ENCODE measurements at regions not wholly inside any gene's neighbourhood (a gene's known extent, or its start where the extent isn't known, plus 50 kb on each side); places are given as distances from the start of the nearest gene placed in this dataset.

DNA sequence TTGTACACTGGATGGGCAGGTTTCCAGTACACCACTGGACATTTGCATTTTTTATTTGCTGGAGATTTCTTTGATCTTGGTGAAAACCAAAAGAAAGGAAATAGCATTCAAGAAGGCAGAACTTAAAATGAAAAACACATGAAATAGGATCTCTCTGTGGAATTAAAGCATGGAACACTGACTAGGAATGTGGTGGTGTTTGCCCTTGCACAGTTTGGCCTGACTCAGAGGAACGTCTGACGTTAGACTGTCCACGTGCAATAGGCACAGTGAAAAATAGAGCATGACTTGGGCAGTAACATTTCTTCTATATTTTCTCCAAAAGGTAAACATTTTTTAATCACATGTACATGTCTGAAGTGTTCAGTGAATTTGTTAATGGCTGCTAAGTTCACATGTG, 474.1 kb upstream of the PRICKLE1 start:
- no peak overlapping the region for H3K4me3 ChIP-seq (ENCODE audit: low read length)
- DNase-seq (ENCODE audit: low read depth, low spot score) = no peak

DNA sequence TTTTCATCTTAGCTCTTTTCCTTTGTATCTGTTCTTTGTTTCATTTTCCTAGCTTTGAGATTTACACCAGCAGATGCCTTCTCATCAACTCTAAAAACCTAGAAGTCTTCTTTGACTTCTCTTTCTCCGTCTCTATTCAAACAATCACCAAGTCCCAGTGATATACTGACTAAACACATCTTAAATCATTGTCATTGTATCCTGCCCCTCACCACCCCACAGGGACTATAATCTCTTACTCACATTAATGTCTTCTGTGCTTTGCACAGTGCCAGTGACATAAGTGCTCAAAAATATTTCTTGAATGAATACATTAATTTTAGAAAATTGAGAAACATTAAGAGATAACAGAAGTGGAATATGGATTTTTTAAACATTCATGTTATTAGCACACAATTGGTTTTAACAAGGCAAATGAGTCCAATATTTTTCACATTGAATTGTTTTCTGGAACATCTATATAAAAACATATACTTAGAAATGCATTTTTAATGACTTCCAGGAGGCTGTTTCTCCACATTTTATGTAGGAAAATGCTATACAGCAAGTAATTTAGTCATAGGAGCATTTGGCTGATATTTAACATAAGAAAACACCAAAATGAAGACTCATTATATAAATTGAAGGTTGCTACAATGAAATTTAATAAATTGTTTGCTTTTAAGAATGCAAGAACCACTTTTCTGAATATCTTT, 472.8 kb upstream of the PRICKLE1 start:
- no peak overlapping the region for H3K4me3 ChIP-seq (ENCODE audit: low read length)
- DNase-seq (ENCODE audit: low read depth, low spot score) = no peak

DNA sequence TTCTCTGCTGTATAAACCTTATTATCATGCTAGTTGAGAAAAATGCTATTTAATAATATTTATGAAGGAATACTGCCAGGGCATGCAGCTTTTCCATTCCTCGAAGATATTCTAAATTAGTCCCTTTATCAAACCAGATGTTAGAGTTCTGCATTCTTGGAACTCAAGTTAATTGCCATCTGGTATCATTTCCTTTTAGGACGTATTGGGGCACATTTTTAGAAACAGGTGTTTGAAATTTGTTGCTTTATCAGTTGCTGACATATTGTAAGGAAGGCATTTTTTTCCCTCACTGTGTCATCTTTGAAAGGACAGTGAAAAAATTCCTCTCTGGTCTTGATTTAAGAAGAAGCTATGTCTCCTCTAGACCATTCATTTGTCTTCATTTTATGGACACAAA, 471.2 kb upstream of the PRICKLE1 start:
- H3K4me3 ChIP-seq (ENCODE audit: low read length) = no peak overlapping the region
- no peak for DNase-seq (ENCODE audit: low read depth, low spot score)

DNA sequence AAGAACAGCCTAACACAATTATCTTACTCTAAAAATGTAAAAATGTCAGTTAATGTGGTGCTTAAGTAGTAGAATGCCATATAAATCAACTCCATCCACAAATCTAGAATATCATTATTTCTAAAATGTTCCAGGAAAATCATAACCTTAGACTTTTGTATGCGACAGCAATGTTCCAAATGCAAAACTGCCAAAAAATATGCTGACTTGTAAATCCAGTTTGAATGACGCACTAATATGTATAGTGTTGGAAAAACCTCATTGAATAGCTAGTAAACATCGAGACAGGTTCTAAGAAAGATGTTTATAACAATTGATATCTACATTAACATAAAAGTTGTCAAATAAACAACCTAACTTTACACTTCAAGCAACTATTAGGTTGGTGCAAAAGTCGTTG, 469.1 kb upstream of the PRICKLE1 start:
- no peak overlapping the region for H3K4me3 ChIP-seq (ENCODE audit: low read length)
- DNase-seq (ENCODE audit: low read depth, low spot score) = no peak

DNA sequence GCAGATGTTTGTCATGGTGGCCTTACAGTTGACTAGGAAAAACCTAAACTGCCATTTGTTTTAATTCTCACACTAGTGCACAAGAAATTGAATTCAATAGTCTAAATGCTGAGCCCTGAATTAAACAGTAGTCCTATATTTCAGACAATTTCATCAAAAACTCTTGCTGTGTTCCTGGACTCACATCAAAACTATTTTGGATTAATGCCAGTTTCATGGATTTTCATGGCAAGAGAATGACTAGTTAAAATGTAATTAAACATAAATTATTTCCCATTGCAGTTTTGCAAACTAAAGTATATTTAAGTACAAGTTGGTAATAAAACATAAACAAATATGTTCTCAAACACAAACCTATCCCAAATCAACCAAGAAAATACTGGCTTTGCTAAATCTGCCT, 468.0 kb upstream of the PRICKLE1 start:
- no peak for DNase-seq (ENCODE audit: low read depth, low spot score)
- no peak overlapping the region for H3K4me3 ChIP-seq (ENCODE audit: low read length)

DNA sequence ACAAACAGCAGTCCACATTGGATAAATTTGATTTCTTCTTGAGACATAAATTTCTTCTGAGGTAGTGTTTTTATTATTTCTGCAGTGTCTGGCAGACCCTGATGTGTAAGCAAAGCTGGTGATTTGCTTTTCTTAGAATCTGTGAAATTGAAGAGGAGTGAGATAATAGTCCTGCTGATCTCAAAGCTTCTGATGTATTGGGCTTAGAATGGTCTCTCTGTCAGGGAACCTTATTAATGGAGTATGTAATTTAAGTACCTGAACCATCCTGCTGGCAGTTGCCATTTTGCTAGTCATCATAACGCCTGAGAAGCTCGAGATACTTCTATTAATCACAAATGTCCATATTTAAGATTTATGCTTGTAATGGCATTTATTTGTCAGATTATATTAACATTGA, 464.5 kb upstream of the PRICKLE1 start:
- no peak overlapping the region for H3K4me3 ChIP-seq (ENCODE audit: low read length)
- DNase-seq (ENCODE audit: low read depth, low spot score) = no peak

DNA sequence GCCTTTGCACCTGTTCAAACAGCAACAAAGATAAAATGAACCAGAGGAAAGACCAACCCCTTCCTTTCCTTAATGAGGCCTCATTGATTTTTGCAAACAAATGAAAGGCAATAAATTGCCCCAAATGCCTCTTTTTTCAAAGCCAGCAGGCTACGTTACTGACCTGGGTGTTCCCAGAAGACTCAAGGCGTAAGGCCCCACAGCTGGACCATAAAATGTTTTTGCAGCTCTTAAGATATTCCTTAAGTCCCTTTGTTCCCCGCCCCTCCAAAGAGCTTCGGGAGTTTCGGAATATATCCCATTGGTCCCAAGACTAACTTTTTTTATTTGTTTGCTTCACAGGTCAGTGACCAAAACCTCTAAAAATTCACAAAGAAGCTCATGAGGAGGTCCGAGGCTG, 462.9 kb upstream of the PRICKLE1 start:
- no peak overlapping the region for H3K4me3 ChIP-seq (ENCODE audit: low read length)
- DNase-seq (ENCODE audit: low read depth, low spot score) = no peak

DNA sequence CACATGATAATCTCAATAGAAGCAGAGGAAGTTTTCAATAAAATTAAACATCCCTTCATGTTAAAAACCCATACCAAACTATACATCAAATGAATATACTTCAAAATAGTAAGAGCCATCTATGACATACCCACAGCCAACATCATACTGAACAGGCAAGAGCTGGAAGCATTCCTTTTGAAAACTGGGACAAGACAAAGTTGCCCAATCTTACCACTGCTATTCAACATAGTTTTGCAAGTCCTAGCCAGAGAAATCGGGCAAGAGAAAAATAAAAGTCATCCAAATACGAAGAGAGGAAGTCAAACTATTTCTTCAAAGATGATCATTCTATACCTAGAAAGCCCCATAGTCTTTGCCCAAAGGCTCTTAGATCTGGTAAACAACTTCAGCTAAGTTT, 454.7 kb upstream of the PRICKLE1 start:
- no peak overlapping the region for H3K4me3 ChIP-seq (ENCODE audit: low read length)

DNA sequence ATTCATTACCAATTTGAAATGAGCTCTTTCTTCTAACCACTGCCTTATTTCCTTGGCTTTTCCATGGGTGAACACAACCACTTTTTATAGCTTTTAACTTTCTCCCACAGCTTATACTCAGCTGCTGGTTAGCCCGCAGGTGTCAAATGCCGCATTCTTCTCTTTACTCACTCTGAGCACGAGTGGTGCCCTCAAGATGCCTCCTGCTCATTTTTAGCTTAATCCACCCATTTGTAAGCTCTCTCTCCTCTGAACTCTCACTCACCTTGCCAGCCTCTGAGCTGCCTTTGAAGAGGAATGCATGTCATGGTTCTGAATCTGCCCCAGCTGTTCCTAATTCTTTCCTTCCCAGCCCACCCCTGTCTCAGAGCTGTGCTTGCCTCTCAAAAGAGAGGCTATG, 449.4 kb upstream of the PRICKLE1 start:
- DNase-seq (ENCODE audit: low read depth, low spot score) = no peak
- no peak overlapping the region for H3K4me3 ChIP-seq (ENCODE audit: low read length)

More for the DNA sequence above, 454.7 kb upstream of the PRICKLE1 start:
- DNase-seq (ENCODE audit: low read depth, low spot score) = no peak

DNA sequence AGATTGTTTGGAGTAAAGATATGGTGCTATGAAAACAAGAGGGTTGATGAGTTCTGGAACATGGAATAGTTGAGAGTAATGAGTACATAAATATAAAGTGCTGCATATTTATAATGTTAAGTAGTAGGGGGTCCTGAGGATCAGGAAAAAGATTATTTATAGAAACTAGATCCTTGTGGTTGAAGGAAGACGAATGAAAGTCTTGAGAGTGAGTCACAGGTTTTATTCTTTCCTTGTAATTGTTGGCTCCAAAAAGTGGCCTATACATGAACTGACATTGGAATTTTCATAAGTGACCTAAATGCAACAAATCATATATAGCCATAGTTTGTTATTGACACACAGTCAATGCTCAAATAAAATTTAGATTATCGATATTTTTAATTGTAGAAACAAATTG, 440.4 kb upstream of the PRICKLE1 start:
- no peak overlapping the region for H3K4me3 ChIP-seq (ENCODE audit: low read length)

DNA sequence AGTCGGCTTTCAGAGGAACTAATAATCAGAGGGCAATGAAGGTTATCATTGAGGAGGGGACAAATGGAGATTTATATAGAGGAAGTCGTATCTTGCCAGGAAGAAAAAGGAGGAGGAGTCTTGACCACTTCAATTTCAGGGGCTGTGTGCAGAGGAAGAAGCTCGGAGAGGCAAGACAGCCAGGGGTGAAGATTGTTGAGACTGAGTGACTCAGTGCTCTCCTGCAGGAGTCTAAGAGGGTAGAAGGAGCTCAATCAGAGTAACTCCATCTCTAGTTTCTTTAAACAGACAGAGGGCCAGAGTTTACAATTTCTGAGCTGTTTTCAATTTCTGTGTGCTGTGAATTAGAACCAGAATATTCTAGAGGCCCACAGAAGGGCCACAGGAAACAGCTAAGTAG, 439.3 kb upstream of the PRICKLE1 start:
- DNase-seq (ENCODE audit: low read depth, low spot score) = no peak
- no peak overlapping the region for H3K4me3 ChIP-seq (ENCODE audit: low read length)

More for the DNA sequence above, 440.4 kb upstream of the PRICKLE1 start:
- DNase-seq (ENCODE audit: low read depth, low spot score) = no peak

DNA sequence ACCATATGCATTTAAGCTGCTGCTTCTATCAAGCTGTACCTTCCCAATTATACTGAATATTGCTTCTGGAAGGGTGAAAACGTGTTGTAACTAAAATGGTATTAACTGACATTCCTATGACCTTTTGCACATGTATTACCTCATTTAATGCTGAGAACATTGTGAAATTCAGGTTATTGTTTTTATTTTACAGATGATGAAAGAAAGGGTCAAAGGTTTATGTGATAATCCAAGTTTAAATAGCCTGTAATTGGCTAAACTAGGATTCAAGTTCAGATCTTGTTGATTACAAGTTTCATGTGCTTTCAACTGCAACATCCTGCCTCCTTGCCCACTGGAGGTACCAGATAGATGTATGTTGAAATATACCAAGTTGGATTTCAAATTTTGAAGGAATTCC, 433.3 kb upstream of the PRICKLE1 start:
- H3K4me3 ChIP-seq (ENCODE audit: low read length) = no peak overlapping the region

DNA sequence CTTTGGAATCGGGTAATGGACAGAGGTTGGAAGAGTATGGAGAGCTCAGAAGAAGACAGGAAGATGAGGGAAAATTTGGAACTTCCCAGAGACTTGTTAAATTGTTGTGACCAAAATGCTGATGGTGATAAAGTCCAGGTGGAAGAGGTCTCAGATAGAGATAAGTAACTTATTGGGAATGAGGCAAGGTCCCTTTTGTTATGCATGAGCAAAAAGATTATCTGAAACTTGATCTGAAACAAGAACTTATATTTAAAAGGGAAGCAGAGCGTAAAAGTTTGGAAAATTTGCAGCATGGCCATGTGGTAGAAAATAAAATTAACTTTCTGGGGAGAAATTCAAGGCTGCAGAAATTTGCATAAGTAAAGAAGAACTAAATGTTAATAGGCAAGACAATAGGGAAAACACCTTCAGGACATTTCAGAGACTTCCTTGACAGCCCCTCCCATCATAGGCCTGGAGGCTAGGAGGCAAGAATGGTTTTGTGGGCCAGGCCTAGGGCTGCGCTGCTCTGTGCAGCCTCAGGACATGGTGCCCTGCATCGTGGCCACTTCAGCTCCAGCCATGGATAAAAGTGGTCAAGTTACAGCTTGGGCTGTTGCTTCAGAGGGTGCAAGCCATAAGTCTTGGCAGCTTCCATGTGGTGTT, 425.7 kb upstream of the PRICKLE1 start:
- no peak overlapping the region for H3K4me3 ChIP-seq (ENCODE audit: low read length)
- no peak for DNase-seq (ENCODE audit: low read depth, low spot score)

More for the DNA sequence above, 433.3 kb upstream of the PRICKLE1 start:
- DNase-seq (ENCODE audit: low read depth, low spot score) = no peak

DNA sequence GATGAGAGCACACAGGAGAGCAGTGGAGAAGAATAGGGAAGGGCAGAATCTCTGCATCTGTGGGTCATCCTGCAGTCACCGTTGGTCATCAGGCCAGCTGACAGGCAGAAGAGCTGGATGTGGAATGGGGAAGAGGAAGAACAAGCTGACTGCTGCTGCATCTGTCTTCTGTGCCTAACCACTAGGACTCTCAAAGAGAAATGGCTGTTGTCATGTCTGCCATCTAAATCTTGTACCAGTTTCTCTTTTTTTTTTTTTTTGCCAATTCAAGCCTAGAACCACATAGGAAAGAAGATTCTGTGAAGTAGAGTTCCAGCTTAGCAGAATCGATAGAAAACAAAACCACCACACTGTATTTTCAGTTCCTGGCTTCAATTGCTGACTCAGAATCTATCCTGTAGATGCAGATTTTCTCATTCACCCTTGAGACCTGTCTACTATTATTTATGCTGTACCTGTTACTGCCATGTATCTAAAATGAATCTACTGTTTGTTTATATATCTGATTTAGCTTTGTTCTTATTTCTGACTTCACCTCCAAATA, 421.9 kb upstream of the PRICKLE1 start:
- DNase-seq (ENCODE audit: low read depth, low spot score) = no peak

DNA sequence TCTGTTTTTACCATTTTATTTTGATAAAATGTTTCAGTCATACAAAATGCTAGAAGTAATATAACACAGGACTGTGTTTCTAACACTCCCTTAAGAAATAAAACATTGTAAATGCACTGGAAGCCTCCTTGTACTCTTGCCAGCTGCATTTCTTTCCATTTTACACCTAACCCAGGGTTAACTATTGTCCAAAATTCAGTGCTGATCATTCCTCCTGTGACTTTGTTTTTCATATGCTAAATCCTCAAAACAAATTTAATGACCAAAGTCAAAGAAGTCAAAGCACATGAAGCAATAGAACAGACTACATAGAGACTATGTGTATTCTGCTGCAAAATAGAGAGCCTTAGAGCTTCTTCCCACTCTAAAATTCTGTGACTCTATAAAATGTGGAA, 420.3 kb upstream of the PRICKLE1 start:
- no peak overlapping the region for H3K4me3 ChIP-seq (ENCODE audit: low read length)

More for the DNA sequence above, 421.9 kb upstream of the PRICKLE1 start:
- H3K4me3 ChIP-seq (ENCODE audit: low read length) = no peak overlapping the region

DNA sequence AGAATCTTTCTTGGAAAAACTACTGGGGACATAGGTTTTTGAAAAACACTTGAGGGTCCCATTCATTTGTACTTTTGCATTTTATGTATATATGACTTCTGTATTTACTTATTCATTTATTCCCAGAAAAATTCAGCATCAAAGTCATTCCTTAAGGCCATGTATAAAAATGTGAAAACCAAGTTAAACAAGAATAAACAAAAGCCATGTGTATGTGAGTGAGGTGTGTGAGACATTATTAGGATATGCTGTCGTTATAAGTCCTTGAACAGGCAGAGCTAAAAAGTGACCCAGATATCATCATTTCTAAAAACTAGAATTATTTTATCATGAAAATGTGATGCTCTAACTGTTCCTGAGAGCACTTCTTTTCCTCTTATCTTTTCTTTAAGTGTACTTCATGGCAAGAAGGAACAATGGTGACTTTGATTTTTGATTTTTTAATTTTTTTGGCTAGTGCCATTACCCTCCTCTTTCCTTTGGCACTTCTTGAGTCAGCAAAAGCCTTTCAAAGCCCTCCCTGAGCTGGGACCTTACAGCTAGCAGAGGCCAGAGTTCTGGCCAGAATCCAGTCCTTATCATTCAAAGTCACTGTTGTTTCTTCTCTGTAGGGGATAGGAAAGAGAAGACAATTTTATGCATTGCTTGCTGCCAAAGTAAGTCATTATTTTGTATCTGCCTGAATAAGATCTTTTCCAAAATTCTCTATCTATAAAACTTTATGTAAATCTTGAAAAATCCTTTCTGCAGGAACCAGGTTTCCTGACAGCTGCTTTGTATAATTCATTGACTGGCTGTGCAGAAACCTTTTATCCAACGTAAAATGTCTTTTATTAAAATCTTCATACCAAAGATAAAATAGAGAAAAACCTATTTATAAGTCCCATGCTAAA, 419.7 kb upstream of the PRICKLE1 start:
- no peak overlapping the region for H3K4me3 ChIP-seq (ENCODE audit: low read length)
- DNase-seq (ENCODE audit: low read depth, low spot score) = no peak

More for the DNA sequence above, 420.3 kb upstream of the PRICKLE1 start:
- no peak for DNase-seq (ENCODE audit: low read depth, low spot score)

DNA sequence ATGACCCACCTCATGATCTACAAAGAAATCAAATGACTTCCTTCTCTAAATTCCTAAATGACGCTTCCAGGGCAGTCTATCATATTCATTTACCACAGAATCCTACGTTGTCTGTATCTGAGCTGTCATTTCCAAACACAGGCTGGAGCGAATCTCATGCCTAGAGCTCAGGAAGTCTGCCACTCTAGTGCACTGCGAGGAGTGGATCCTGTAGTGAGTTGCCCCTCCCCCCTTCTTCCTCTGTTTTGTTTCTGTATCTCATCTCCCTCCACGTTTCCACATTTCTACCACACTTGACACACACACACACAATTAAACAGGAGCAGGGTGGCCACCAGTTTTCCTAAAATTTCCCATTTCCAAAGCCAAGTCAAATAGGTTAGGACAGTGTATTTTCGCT, 415.4 kb upstream of the PRICKLE1 start:
- DNase-seq (ENCODE audit: low read depth, low spot score) = no peak
- no peak overlapping the region for H3K4me3 ChIP-seq (ENCODE audit: low read length)

DNA sequence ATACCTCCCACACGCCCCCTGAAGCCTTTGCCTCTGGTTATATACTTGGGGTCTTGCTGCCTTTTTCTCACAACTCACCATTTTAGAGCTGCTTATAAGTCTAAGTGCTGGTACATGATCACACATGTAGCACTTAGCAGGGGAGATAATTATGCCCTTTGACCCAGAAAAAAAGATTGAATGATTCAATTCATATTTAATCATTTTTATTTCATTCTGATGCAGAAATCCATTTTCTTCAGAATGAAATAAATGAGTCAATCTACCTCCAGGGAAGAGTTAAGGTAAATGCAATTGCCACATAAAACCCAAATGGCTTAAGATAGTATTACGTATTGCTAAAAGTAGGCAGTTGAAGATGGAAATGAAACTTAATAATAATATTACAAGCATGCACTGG, 414.6 kb upstream of the PRICKLE1 start:
- H3K4me3 ChIP-seq (ENCODE audit: low read length) = no peak overlapping the region
- DNase-seq (ENCODE audit: low read depth, low spot score) = no peak

DNA sequence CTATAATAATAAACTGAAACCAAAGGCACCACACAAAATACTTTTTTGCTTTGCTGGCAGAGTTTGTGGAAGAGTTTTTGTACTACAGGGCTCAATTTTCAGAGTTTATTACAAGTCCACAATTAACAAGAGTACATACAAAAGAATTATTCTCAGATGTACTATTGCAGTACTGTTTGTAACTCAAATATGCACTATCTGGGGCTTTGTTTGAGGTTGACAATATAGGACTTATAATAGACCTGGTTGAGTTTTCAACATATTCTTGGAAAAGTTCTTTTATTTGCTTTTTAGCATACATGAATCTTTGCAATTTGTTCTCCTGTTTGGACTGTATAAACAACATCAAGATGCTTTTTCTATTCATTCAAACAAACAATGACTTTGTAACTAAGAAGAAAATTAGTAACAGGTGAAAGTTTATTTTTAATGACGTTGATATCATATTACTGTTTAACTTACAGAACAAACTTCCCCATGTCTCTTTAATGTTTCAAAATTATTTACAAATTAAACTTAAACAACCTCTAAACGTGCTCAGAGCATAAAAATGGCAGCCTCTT, 407.4 kb upstream of the PRICKLE1 start:
- H3K4me3 ChIP-seq (ENCODE audit: low read length) = no peak overlapping the region
- DNase-seq (ENCODE audit: low read depth, low spot score) = no peak
